HG02938 (cell line): ENCODE measurements at regions not wholly inside any gene's neighbourhood (a gene's known extent, or its start where the extent isn't known, plus 50 kb on each side); places are given as distances from the start of the nearest gene placed in this dataset.
"Not testable (repeated sequence)": the region's sequence is repeated elsewhere in the genome, so short reads cannot be mapped to it uniquely, and the experiment has no call there.

ENCODE experiments used
- ATAC-seq: cut with Tn5 transposase; IDR thresholded peaks from one replicate; pipeline ENCODE4 v1.9.1; 2021; ENCODE audit warnings: mild to moderate bottlenecking, moderate library complexity; ENCODE audit not compliant: unreplicated experiment

DNA sequence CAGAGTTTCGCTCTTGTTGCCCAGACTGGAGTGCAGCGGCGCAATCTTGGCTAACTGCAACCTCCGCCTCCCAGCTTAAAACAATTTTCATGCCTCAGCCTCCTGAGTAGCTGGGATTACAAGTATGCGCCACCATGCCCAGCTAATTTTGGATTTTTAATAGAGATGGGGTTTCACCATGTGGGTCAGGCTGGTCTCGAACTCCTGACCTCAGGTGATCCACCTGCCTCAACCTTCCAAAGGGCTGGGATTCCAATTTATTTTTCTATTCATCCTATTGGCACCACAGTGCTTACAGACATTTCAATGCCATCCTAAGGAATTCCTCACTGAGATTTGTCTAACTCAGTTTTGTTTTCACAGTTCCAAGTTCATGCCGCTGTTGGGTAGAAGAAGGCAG, 98.3 kb upstream of the EGLN3 start:
- ATAC-seq, result not testable (repeated sequence)

DNA sequence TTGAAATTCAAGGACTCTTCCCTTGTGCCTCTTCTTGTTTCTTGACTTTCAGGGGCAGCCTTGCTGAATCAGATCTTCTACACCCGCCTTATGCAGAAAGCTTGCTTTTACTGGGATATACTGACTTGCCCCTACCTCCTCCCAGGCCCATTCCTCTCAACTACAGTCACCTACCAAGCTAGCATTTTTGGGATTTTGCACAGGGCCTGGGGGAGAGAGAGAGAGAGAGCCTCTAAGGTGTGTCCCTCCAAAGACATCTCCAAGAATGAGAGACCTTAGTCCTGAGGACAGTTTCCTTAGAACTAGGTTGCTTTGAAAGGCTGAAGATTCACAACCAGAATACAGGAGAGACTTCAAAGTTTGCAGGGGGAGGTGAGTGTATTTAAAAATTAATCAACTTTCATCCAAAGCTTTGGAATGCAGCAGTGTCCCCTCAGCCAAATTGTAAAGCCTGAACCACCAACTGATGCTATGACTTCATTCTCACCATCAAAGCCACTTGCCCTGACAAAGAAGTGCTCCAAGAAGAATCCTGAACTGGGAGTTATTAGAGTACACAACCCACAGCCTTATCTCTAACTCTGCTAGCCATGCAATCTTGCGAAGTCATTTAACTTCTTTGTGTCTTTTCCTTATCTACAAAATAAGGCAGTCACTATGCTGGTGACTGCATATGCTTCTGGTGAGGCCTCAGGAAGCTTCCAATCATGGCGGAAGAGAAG, 96.1 kb upstream of the EGLN3 start:
- no peak for ATAC-seq

DNA sequence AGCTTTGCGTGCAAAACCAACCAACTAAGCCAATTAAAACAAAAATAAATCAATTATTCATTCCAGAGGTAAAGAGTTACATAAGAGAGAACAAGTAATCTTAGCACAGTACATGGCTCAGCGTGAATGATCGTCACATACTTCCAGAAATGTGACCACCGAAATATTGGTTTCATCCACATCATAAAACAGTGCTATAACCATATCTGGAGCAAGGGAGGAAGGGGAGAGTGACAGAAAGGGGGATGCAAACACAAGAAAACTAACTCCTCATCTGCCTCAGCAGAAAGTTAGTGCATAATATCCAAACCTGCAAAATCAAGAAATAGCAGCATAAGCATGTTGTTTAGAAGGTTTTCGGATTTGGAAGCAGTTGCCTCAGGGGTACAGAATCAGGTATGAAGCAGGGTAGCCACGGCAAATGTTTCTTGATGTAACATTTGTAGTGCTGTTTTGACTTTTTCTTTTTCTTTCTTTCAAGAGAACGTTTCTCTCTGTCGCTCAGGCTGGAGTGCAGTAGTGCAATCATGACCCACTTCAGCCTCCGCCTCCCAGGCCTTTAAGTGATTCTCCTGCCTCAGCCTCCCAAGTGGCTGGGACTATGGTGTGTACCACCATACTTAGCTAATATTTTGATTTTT, 93.9 kb upstream of the EGLN3 start:
- no peak for ATAC-seq

DNA sequence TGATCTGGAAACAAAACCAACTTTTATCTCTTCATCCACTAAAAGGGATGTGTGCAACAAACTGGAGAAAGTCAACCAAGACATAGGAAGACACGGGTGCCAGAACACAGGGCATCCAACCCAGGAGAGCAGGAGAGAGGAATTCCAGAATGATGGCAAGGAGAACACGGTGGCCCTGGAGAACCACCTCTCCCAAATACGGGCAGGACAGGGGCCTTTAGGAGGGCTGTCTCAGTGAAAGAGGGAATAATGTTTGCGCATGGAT, 93.4 kb upstream of the EGLN3 start:
- no peak for ATAC-seq

DNA sequence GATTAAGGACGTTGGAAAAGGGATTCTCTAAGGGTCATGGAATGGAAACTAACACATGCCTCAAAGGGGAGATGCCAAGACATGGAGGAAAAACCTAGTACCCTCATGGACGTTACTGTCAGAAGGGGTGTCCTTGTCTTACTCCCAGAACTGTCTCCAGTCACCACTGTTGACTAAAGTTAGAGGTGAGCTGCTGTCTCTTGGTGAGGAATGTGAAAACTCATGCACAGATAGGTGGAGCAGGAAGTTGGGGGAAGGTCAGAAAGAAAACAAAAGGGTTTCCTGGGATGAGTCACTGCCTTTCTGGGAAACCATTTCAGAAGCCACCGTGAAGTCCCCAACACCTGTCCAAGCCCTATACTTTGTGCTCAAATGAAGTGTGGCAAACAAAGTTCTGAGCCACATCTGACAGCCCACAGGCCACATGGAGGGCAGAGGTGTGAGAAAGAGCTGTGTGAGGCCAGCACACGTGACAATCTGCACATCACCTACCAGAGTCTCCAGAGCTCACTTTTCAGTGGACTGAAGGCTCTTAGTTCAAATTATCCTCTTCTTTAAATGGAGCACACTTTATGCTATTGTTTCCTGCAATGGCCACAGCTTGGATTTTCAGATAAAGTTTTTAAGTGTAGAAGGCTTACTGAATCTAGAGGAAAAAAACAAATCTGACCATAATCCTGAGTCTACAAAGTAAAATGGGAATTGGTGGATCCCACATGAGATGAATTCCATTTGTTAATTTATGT, 92.9 kb upstream of the EGLN3 start:
- peak; percentile 80 for ATAC-seq

DNA sequence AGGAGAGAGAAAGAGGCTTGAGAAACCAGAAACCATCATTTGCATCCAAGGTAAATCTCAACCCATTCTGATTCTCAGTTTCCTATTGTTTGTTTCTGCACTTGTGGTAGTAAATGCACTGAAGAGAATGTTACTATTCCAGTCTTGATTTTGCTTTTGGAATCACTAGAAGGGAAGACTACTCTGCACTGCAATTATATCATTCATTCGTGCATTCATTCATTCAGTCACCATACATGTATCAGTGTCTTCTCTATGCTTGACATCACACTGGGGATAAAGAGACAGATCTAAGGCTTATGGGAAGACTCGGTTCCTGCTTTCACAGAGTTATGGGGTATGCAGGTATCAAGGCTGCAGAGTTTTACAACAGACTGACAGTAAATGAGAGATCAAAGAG, 90.3 kb upstream of the EGLN3 start:
- ATAC-seq, result no peak

DNA sequence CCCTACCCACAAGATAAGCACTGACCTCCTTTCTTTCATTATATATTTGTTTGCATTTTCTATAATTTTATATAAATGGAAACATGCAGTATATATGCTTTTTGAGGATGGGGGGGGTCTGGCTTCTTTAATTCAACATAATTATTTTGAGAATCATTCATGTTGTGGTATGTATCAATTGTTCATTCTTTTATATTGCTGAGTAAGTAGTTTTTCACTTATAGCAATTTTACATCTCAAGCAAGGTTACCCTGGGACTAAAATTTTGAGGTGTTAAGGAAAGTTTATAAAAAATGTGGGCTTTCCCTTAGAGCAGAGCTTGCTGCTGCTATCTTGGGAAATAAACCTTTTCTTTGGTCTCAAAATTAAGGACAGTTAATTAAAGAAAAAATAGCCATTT, 89.9 kb upstream of the EGLN3 start:
- ATAC-seq, result no peak

DNA sequence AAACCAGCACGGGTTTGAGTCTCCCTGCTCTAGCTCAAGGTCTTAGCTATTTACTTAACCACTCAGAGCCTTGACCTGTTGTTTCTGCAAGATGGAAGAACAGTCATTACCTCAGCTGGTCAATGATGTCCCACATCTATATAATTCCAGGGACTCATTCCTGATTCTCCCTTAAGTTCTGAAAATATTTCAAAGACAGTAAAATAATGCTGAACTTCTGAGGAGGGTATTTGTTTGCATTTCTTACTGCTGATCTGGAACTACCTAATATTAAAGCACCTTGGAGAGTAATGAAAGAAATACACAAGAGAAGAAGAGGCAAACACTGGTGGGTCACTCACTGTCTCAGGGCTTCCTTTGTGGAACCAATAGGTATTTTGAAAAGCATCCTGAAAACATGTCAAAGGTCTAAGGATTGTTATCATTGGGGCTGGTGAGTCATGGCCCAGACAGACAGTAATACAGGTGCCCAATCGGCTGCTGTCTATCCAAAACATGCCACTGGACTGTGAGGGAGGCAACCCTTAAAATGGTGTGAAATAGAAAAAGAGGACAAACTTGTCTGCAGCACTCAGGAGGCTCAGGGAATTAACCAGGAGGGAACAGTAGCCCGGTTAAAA, 88.7 kb upstream of the EGLN3 start:
- no peak for ATAC-seq

DNA sequence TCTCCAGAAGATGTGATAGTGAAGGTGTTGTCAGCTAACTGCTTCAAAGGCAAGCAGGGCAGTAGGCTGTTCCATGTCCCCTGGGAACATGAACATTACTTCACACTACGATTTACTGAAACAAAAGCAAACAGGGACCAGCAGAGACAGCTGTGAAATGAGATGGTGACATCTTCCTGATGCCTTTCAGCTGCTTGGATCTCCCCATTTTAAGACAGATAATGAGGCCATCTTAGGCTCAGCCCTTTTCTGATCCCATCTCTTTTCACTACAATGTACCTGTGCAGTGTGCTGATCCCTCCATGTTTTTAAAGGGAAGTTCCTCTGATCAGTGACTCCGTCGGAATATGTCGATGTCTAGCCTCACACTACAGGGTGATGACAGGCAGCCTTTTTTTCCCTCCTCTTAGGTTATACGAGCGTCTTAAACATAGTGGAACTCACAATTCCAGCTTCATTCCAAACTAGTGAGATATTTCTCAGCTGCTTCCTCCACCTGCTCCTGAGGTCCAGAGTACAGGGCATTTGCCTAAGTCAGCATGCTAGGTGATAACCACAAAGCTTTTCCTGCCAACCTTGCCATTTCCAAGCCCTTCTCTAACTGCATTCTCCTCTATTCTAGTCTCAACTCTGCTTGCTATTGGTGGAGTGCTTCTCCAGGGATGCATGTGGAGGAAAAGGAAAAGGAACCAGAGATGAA, 87.6 kb upstream of the EGLN3 start:
- ATAC-seq, result no peak

DNA sequence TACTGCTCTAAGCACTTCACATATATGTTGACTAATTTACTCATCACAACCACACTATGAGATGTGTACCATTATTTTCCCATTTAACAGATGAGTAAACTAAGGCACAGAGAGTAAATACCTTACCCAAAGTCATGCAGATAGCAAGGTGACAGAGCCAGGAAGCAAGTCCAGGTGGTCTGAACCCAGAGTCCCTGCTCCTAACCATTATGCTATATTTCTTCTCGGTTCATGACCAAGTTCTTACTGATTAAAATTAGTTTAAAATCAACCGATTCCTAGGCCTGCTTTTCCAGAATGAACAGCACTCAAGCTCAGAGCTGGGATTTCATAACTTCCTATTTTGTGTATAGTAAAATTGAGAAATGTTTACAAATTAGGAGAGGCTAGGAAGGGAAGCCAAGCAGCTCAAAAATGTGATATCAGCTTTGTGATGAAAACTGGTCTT, 85.5 kb upstream of the EGLN3 start:
- no peak for ATAC-seq

DNA sequence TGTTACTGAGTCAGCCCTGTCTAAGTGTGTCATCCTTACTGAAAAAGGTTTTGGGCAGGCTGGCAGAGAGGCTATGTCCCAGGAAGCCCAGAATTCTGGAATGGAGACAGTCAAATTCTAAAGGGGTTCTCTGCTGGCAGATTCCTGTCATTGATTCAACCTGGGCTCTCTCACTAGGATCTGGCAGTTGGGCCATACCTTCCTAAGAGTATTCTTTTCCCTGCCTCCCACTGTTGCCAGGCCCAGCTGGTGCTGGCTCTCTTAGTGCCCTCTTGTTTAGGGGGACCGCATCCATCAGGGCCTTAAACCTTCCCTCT, 85.0 kb upstream of the EGLN3 start:
- no peak for ATAC-seq

DNA sequence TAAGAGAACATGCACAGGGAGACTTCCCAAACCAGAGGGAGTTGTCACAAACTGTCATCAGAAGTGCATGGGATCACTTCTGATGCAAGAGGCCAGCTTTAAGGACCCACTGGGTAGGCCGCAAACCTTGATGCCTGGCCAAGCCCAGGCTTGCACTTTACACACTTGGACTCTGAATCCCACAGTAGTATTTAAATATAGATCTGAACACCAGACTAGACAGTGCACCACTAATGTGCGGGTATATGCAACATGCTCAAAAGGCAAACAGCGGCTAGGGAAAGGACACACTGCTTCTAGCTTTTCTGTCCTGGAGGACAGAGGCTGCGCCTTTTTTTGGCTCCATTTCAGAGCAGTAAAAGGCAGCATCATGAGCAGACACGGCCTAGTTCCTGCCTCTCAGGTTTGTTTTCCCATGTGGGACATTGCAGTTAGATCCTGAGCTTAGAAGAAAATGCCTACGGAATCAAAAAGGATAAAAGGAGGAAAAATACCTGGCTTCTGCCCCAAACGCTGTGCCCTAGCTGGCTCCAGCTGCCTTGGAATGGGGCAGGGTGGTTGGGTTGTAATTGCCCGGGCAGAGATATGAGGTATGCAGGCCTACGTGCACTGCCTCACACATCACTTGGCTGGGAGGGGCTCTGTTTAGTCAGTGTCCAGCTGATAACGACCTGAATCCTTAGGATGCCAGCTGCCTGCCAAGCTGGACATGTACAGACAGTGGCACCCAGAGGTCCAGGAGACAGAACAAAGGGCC, 84.5 kb upstream of the EGLN3 start:
- ATAC-seq, result no peak

DNA sequence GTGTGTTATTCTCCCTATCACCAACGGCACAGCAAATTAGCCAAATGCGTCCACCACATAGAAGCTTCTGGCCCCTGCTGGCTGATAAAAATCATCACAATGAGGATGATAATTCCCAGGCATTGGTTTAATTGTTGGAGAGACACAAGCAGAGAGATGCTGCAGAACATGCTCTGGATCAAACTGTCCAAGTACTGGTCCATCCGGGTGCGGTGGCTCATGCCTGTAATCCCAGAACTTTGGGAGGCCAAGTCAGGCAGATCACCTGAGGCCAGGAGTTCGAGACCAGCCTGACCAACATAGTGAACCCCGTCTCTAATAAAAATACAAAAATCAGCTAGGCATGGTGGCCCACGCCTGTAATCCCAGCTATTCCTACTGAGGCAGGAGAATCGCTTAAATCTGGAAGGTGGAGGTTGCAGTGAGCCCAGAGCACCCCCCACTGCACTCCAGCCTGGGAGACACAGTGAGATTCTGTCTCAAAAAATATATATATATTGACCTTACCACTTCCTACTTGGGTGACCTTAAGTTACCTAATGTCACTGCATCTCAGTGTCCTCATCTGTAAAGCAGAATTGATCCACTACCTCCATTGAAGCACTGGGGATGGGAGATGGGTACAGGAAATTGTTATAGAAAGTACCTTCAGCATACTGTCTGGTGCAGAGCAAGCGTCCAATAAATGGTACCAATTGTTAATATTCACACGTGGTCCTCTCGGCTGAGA, 83.7 kb upstream of the EGLN3 start:
- ATAC-seq, result no peak

DNA sequence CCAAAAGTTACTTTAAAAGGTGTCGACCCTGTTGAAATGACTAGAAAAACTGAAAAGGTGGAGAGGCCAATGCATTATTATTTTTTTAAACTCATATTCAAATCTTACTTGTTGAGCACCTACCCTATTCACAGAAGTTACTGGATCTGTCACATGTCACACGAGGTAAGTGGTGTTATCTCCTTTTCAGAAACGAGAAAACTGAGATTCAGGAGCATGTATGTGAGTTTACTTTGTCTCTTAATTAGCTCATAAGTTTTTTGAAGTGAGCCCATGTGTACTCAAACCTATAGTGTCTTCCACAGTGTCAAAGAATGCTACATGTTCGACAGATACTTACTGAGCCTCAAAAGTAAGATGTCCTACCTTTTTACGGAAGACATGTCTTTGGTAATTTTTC, 81.8 kb upstream of the EGLN3 start:
- no peak for ATAC-seq

DNA sequence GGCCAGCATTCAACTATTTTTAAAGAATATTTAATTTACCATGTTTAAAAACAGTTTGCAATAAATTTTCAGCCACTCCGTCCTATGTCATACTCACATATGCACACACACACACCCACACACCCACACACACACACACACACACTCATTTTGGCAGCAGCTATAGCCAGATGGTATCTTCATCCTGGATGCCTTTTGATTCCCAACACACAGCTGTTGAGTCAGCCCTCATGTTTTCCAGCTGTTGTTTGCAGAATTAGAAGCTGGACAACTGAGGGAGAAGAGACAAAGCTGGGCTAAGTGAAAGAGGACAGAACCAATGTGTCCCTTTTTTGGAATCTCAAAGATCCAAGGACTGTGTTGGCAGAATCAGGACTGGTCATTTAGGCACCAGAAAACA, 80.0 kb upstream of the EGLN3 start:
- ATAC-seq, result no peak

DNA sequence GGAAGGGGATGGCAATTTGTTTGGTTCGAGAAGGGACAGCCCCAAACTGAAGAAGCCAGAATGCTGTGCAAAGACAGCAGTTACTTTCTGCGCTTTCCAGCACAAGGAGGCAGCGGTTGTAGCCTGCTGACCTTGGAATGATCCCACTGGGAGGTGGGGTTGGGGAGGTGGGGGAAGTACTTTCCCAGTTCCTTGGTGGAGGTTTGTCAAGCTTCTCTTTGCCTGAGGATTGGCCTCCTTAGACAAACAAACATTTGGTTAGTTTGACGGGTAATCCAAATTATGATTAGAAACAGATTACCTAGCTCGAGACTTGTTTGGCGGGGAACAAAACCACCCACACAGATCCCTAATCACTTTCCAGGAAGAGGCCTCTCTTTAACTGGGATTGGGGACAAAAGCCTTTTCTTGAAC, 79.1 kb upstream of the EGLN3 start:
- ATAC-seq, result no peak

DNA sequence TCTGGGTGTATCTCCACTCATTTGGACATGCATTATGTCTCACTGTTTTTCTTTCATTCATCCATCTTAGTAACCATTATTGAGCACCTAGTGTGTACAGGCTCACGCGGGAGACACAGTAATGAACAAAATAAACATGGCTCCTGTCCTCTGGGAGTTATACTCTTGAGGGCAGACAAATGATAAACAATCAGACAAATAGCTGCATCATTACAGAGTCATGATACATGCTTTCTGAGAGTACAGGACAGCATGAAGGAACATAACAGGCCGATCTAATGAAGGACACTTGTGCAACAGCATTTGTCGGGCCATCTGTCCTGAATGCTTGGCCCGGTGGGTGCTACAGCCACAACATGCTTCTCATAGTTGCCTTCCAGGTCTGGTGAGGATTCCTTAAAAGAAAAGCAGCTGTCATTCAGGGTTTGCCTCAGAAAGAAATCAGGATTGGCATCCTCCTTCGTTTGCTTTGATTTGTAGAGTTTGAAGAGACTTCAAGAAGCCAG, 77.2 kb upstream of the EGLN3 start:
- ATAC-seq, result no peak

DNA sequence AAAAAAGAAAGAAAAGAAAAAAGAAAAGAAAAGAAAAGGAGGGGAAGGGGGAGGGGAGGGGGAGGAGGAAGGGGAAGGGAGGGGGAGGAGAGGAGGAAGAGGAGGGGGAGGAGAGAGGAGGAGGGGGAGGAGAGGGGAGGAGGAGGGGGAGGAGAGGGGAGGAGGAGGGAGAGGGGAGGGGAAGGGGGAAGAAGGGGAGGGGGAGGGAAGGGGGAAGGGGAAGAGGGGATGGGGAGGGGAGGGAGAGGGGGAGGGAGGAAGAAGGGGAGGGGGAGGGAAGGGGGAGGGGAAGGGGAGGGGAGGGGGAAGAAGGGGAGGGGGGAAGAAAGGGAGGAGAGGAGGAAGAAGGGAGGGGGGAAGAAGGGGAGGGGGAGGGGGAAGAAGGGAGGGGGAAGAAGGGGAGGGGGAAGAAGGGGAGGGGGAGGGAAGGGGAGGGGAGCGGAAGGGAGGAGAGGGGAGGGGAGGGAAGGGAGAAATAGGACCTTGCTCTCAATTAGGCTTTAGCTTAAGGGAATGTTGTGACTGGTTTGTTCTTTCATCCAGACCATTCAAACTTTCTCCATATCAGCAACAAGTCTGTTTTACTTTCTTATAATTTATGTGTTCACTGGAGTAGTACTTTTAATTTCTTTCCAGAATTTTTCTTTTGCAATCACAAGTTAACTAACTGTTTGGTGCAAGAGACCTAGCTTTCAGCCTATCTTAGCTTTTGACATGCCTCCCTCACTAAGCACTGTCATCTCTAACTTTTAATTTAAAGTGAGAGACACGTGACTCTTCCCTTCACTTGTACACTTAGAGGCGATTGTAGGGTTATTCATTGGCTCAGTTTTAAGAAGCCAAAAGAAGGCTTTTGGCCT, 76.5 kb upstream of the EGLN3 start:
- no peak for ATAC-seq
